Left colon (tissue), 2 donors: ENCODE measurements at regions not wholly inside any gene's neighbourhood (a gene's known extent, or its start where the extent isn't known, plus 50 kb on each side); places are given as distances from the start of the nearest gene placed in this dataset.

Source experiments
- ATAC-seq: fragments of 200-7000 bp; cut with Tn5 transposase; one replicate; pipeline ENCODE4 v1.9.1; 2020; ENCODE audit warnings: mild to moderate bottlenecking, moderate library complexity
- DNase-seq, 2 donors: peaks; one replicate each; pipeline ENCODE4 v3.0.0-alpha.2; 2020
- intact Hi-C, 2 donors: fragments of 100-400 bp; cut with DNase I in 1 of 2; cut with micrococcal nuclease in 1 of 2; formaldehyde crosslinking; loops; one replicate each; pipeline versions ENCODE4 v1.11.2 to v1.14.0; 2022; cut with DNase I, micrococcal nuclease
- donor health status: DM: no; HTN: no; CAD: no.
- donor health status: DM: yes; HTN: yes; CAD: no.

DNA sequence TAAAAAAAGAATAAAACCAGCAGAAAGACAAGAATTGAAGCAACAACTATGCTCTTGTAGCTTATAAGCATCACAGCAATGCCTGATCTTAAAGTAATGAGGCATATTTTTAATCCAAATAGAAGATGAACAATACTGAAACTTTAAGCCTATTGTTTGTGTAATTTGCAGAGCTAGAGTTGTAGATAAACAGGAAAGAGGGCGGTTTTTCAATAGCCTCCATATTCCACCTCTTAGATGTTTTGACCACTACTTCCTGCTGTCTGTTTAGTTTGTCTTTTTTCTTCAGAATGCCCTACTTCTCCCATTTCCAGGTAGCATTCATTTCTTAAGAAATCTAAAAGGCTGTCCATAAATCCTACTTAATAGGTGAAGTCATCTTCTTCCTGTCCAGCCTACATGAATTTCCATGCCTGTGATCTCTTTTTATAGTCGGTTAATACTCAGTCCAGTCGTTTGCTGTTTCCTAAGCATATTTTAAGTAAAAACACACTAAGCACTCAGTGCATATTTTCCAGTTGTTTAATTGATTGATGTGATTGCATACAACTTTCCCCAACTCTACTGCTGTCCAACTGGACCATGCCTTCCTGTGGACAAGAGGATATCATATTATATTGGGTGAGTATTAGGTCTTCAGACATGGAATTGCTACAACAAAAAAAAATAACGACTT lies 308.1 kb downstream of the TFEC start:
- DNase-seq = no peak
- ATAC-seq = no peak
- intact Hi-C loops = no loop called here

- ATAC-seq (no peak), DNase-seq (no peak)
- intact Hi-C loops = no loop called here
Observed at GRCh38 chr7:115721293-115722217, 309.0 kb downstream of the TFEC start.

DNA sequence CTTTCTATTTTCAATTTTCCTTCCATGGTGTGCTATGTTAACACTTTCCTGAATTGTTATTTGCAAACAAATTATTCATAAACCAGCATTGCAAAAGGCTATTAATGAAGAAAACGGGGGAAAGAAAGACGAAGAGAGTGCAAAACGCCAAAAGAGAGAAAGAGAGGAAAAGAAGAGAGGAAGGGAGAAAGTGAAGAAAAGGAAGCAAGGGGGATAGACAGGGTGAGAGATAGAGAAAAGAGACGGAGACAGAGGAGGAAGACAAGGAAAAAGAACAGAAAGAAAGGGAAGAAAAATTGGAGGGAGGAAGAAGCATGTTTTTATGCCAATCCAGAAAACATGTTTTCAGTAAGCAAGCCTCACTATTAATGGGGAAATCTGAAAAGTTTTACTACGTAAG lies 310.6 kb downstream of the TFEC start:
- ATAC-seq (no peak), DNase-seq (no peak)
- intact Hi-C loops = no loop called here

- DNase-seq (no peak), ATAC-seq (no peak)
- intact Hi-C loops = no loop called here
Observed at GRCh38 chr7:115709664-115710063, 320.9 kb downstream of the TFEC start.

DNA sequence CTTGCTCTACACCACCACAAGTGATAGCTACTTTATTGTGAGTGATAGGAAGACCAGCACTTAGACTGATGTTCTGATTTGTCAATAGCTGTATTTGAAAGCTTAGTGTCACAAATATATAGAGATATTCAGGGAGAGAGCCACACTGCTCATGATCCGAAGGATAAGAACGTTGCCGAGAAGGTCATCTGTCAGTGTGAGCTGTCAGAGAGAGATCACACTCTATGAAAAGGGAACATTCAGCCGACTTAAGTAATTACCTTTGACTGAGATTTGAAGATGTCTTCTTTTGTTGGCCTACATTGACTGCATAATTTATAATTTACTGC lies 322.6 kb downstream of the TFEC start:
- intact Hi-C loops = no loop called here
- DNase-seq (no peak), ATAC-seq (no peak)

DNA sequence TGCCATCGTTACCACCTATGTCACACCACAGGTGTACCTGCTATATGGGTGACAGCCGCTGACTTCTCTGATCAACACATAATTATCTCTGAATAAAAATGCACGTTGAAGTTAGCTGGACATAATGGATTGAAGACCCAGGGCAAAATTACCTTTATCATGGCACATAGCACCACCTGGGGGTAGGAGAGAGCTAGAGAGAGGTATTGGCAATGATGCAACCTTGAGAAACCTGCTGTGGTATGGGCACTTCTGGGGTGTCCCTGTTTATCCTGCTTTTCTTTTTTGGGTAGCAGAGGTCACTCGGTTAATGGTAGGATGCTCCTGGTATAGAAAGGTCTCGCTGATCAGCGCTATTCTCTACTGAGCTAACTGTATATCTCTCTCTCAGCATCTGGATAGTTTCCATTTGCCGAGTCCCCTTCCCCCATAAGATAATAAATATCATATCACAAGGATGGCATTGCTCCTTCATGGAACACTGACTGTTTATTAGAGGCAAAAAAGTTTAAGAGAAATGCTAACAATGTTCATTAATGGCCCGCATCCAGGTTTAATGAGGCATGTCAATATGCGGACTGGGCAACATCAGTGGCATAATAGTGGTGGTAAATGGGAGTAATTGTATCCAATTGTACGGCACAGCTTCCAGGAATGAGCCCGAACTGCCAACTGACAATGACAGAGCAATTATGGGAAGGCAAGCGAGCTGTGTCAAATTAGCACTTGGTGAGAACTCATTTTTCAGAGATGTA lies 323.1 kb downstream of the TFEC start:
- peak in 1 of 2 donors; percentile 29 for DNase-seq
- intact Hi-C loops = no loop called here
- ATAC-seq = peak; percentile 81

DNA sequence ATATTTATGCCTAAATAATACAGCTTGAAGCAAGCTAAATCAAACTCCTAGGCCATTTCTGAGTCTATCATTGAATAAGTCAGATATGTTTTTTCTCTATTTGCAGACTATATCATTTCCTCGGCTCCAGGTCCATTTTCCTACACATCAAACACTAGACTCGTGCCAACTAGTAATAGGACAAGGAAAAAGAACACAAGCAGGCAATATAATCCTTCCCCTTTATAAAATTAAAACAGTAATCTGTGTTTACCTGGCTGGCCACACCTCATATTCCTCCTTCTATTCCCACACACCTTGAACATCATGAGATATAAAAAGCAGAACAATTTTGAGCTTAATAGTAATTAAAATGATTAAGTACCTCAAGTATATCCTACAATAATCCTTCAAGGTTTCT lies 325.7 kb downstream of the TFEC start:
- DNase-seq = no peak
- intact Hi-C loops = no loop called here
- peak; percentile 88 for ATAC-seq

- intact Hi-C loops = no loop called here
- DNase-seq = no peak
Observed at GRCh38 chr7:115701141-115701540, 329.4 kb downstream of the TFEC start.

DNA sequence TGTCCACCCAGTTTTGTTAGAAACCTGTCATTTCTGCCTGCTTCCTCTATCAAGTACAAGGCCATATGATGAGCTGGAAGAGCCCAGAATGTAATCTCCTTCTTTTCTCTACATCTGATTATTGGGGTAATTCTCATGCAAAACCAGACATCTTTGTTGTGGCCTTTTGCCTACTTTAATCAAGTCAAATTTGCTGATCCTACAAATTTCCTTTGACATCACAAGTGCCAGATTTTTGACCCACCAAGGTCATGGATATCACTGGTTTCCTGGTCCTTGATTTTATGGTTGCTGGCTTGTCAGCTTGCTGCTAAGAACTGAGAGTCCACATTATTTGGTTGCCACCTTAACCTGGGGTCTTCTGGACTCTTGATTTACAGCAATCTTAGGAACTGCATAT lies 336.1 kb downstream of the TFEC start:
- intact Hi-C loops = no loop called here
- DNase-seq = no peak
- ATAC-seq = no peak

More at GRCh38 chr7:115701141-115701540, 329.4 kb downstream of the TFEC start:
- peak; percentile 50 for ATAC-seq

DNA sequence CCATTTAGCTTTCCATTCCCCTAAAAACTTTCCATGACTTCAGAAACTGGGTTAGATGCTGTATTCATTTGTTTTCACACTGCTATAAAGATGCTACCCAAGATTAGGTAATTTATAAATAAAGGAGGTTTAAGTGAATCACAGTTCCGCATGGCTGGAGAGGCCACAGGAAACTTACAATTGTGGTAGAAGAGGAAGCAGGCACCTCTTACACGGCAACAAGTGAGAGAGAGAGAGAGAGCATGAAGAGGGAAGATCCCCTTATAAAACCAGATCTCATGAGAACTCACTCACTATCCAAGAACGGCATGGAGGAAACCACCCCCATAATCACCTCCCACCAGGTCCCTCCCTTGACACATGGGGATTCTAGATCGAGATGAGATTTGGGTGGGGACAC lies 336.8 kb downstream of the TFEC start:
- no peak for ATAC-seq
- DNase-seq = no peak
- intact Hi-C loops = no loop called here

DNA sequence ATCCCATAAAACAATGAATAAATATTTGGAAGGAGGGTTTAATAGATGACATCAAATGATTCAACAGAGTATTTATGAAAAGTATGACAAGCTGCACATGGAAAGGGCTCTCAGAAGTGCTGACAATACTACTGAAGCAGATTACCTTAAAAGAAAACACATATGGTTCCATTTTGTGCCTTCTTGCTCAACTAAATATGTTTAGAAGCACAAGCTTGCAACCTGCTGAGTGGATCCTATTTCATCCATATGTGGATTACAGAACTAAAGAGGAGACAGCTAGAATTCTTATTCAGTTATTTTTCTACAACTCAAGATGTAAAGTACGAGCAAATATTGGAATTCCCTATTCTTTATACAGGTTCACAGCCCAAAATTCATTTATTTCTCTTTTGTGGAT lies 340.6 kb downstream of the TFEC start:
- ATAC-seq (no peak), DNase-seq (no peak)
- intact Hi-C loops = no loop called here

DNA sequence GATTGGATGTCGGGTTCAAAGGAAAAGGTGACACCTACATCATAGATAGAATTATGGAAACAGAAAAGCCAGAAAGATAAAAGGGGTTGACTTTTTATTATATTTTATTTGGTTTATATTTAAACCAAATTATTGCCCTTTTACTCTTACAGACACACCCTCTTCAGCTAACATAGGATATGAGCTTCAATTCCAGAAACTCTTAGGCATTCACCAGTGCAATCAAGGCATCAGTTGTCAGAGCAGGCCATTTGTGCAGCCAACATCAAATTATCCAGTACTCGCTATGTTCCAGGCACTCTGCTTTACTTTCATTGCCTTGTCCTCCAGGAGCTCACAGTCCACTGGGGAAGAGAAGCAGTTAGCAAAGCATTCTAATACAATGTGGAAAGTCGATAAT lies 347.5 kb downstream of the TFEC start:
- intact Hi-C loops = no loop called here
- ATAC-seq (peak; percentile 85), DNase-seq (peak in 1 of 2 donors; percentile 12)

DNA sequence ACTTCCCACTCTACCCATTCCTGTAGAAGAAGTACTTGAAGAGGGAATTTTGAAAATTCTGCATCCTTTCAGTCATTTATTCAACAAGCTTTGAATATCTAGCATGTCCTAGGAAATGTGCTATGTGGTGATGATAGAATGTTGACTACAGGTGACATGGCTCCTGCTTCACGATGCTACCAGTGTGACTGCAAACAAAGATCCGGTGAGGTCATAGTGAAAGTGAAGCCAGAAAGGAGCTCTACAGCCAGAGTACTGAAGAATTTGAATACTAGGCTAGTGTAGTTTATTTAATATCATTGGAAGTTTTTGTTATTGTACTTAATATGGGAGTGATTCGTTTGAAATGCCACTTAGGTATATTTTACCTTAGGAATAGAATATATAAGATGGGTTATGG lies 348.1 kb downstream of the TFEC start:
- intact Hi-C loops = no loop called here
- ATAC-seq (peak; percentile 53), DNase-seq (peak in 1 of 2 donors; percentile 32)

DNA sequence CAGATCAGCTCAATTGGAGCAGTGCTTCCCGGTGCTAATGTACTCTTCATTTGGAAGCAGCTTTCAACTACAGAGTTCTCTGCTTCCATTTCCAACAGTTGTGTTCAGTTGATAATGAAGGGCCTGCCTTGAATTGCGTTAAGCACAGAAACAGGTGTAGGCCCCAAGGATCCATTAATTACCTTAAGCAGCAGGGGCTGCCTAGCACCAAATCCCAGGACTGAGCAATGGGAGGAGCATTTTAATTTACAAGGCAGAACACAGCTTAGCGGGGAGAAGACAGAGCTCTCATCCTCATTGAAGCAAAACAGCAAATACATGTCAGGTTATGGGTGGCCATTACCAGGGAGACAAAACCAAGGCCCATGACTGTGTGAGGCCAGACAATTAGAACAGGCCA lies 349.6 kb downstream of the TFEC start:
- intact Hi-C loops = no loop called here
- ATAC-seq (no peak), DNase-seq (no peak)

DNA sequence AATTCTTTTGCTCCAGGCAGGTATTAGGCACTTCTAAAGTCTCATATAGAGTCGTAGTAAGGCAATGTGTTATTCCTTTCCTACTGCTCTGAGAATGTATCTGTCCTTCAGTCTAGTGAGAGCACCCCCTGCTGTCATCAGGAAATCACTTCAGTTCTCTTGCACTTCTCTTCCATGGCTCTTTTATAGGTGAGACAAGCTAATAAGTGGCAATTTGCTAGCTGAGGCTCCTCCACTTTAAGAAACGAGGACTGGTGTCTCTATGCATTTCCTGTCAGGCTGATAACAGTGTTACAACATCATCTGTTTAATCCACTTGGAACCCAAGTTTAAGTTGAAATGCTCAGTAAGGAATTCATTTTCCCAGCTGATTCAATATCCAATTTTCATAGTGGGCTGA lies 350.6 kb downstream of the TFEC start:
- peak in 1 of 2 donors; percentile 9 for DNase-seq
- intact Hi-C loops = no loop called here
- peak; percentile 27 for ATAC-seq

GRCh38 chr7:115679423-115679822 lies 351.1 kb downstream of the TFEC start:
- DNase-seq (no peak), ATAC-seq (peak; percentile 19)
- intact Hi-C loops = no loop called here

GRCh38 chr7:115678086-115678982 lies 352.2 kb downstream of the TFEC start:
- ATAC-seq = peak; percentile 83
- peak; percentile 33 to 50 for DNase-seq
- intact Hi-C loops = no loop called here

DNA sequence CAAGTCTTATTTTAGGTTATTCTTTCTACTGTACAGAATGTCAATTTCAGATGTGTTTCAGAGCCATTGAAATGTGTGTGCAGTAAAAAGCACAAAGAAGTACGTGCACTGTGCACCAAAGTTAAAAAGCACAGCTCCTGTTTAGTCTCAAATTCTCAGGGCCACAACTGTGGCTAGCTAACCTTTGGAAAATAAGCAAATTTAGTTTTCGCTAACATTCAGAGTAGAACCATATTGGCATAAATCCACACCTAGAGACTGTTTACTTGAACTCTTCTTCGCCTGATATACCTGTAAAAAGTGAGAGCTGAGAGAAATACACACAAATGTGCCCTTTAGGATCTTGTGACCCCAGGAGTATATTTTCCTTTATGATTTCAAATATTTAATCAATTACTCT lies 353.9 kb downstream of the TFEC start:
- intact Hi-C loops = no loop called here
- ATAC-seq (no peak), DNase-seq (no peak)

DNA sequence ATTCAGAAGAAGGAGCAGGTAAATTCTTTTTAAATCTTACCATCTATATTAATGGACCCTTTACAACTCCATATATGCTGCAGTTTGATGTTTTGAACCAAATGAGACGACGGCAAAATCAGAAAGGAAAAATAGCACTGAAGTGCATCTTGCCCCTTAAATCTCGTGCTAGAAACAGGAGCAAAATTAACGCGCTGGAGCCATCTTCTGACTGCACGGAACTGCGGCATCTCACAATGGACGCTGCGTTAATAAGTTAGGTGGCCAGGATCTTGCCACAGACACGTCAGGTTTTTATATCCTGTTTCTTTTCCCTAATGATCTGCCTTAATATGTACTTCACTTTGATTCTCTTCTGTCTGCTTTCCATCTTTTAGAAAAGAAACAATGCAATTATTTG lies 354.5 kb downstream of the TFEC start:
- intact Hi-C loops = no loop called here
- DNase-seq (peak in 1 of 2 donors; percentile 22), ATAC-seq (peak; percentile 24)
